Endothelial cell of umbilical vein (primary cell): ENCODE measurements at regions not wholly inside any gene's neighbourhood (a gene's known extent, or its start where the extent isn't known, plus 50 kb on each side); places are given as distances from the start of the nearest gene placed in this dataset.

Source experiments
- BruUV-seq: library from RNA; stranded (reverse); fragments of 400-500 nt; replicated peaks from 2 replicates; lab custom pipeline; 2021; lab: Mats Ljungman, UMichigan
- CTCF ChIA-PET: fragments of 300-600, 350-600 bp; sonication (Branson Sonifier 250); formaldehyde crosslinking; loops from one replicate; lab custom pipeline; 2021; ENCODE audit warnings: antibody characterized with exemption, inconsistent platforms; lab: Charles Lee
- POLR2A ChIA-PET: fragments of 300-600, 350-600 bp; sonication (Branson Sonifier 250); formaldehyde crosslinking; loops from one replicate; lab custom pipeline; 2021; ENCODE audit warnings: antibody characterized with exemption, inconsistent platforms; lab: Charles Lee
- DNase-seq: peaks from one replicate; pipeline ENCODE4 v3.0.0-alpha.2; 2011; ENCODE audit warnings: low read depth, low spot score
- FAIRE-seq: peaks from 2 replicates; lab custom pipeline; 2011; peaks lifted over from hg19 to GRCh38; lab: Jason Lieb, UNC
- H2AFZ ChIP-seq: 2 replicates; pipeline ENCODE4 v1.6.0; 2012; ENCODE audit warnings: low read depth, low read length, control low read depth, inconsistent platforms
- H3K27ac ChIP-seq: 2 replicates; pipeline ENCODE4 v1.5.1; 2011; ENCODE audit warnings: low read depth, mild to moderate bottlenecking, control low read depth, low read length, moderate library complexity; ENCODE audit not compliant: insufficient read depth
- H3K27me3 ChIP-seq, 2 experiments: 2 replicates each; pipeline versions ENCODE4 v1.6.0 to v1.6.1; 2011; ENCODE audit warnings: low read length in 2 of 2, mixed read lengths in 1 of 2; ENCODE audit not compliant: control insufficient read depth in 2 of 2, insufficient read depth in 2 of 2
- H3K36me3 ChIP-seq, 2 experiments: 2 replicates in 1 of 2; 3 replicates in 1 of 2; pipeline ENCODE4 v1.5.1; 2011; ENCODE audit warnings: low read length in 2 of 2, mild to moderate bottlenecking in 1 of 2, moderate library complexity in 1 of 2; ENCODE audit not compliant: control insufficient read depth in 2 of 2, insufficient read depth in 2 of 2; ENCODE audit errors: extremely low read depth in 1 of 2
- H3K4me1 ChIP-seq: 3 replicates; pipeline ENCODE4 v1.5.1; 2011; ENCODE audit warnings: mild to moderate bottlenecking, low read length; ENCODE audit not compliant: control insufficient read depth, insufficient read depth; ENCODE audit errors: extremely low read depth
- H3K4me2 ChIP-seq: 2 replicates; pipeline ENCODE4 v1.6.1; 2011; ENCODE audit warnings: low read length, control low read depth, mixed read lengths; ENCODE audit not compliant: insufficient read depth
- H3K4me3 ChIP-seq, 3 experiments: fragments of 200-600 bp in 1 of 3; sonication (generic), shearing (Covaris generic) in 1 of 3; replicated peaks in 1 of 3; 2 replicates each; pipeline ENCODE4 v1.5.1; 2011 to 2016; ENCODE audit warnings: control low read depth in 3 of 3, low read length in 3 of 3, mild to moderate bottlenecking in 2 of 3, inconsistent platforms in 1 of 3, low read depth in 1 of 3, moderate library complexity in 1 of 3; ENCODE audit not compliant: insufficient read depth in 1 of 3
- H3K79me2 ChIP-seq: 2 replicates; pipeline ENCODE4 v1.6.0; 2012; ENCODE audit warnings: low read length, inconsistent platforms; ENCODE audit not compliant: control insufficient read depth, insufficient read depth
- H3K9ac ChIP-seq: replicated peaks from 2 replicates; pipeline ENCODE3; 2011; ENCODE audit warnings: low read length, control low read depth; ENCODE audit not compliant: insufficient read depth; ENCODE audit errors: extremely low read depth
- H3K9me1 ChIP-seq: replicated peaks from 3 replicates; pipeline ENCODE4 v1.6.0; 2011; ENCODE audit warnings: mild to moderate bottlenecking, low read length; ENCODE audit not compliant: control insufficient read depth, insufficient read depth; ENCODE audit errors: extremely low read depth
- H3K9me3 ChIP-seq: replicated peaks from 2 replicates; pipeline ENCODE4 v1.5.1; 2012; ENCODE audit warnings: low read length, inconsistent platforms; ENCODE audit not compliant: control insufficient read depth, insufficient read depth
- H4K20me1 ChIP-seq: replicated peaks from 2 replicates; pipeline ENCODE3; 2011; ENCODE audit warnings: mild to moderate bottlenecking, low read length; ENCODE audit not compliant: control insufficient read depth, insufficient read depth; ENCODE audit errors: extremely low read depth
- CTCF ChIP-seq, 2 donors: IDR thresholded peaks; 1 replicate in 1 of 2; 2 replicates in 1 of 2; pipeline ENCODE4 v1.5.1; 2011; ENCODE audit warnings: low read length in 2 of 2, mild to moderate bottlenecking in 2 of 2, moderate library complexity in 2 of 2, control low read depth in 1 of 2, inconsistent platforms in 1 of 2, low read depth in 1 of 2; ENCODE audit not compliant: insufficient read depth in 1 of 2; ENCODE audit errors: extremely low read depth in 1 of 2
- EZH2 ChIP-seq: IDR thresholded peaks from 2 replicates; pipeline ENCODE4 v1.6.1; 2012; ENCODE audit warnings: borderline replicate concordance, low read depth, mild to moderate bottlenecking, moderate library complexity, low read length, inconsistent platforms; ENCODE audit not compliant: severe bottlenecking
- FOS ChIP-seq: IDR thresholded peaks from 2 replicates; pipeline ENCODE4 v1.6.1; 2011; ENCODE audit warnings: mild to moderate bottlenecking, low read length, moderate library complexity, borderline replicate concordance; ENCODE audit not compliant: insufficient read depth
- GATA2 ChIP-seq: IDR thresholded peaks from 2 replicates; pipeline ENCODE4 v1.7.0; 2011; ENCODE audit warnings: low read depth, mild to moderate bottlenecking, moderate library complexity, mixed read lengths, low read length; ENCODE audit not compliant: insufficient read length, insufficient read depth
- JUN ChIP-seq: IDR thresholded peaks from 2 replicates; pipeline ENCODE4 v1.6.1; 2011; ENCODE audit warnings: borderline replicate concordance, low read depth; ENCODE audit not compliant: insufficient read length, insufficient read depth
- MAX ChIP-seq: IDR thresholded peaks from 2 replicates; pipeline ENCODE4 v1.6.1; 2011; ENCODE audit not compliant: insufficient read depth, insufficient read length
- MYC ChIP-seq: IDR thresholded peaks from one replicate; pipeline ENCODE4 v1.6.1; 2011; ENCODE audit warnings: mild to moderate bottlenecking, low read depth, low read length
- POLR2A ChIP-seq: IDR thresholded peaks from 2 replicates; pipeline ENCODE4 v1.6.1; 2012; ENCODE audit warnings: low read depth, mild to moderate bottlenecking, control low read depth, low read length
- POLR2AphosphoS5 ChIP-seq: IDR thresholded peaks from 2 replicates; pipeline ENCODE4 v1.6.1; 2012; ENCODE audit warnings: low read depth, mild to moderate bottlenecking, control low read depth, low read length, moderate library complexity; ENCODE audit not compliant: insufficient read depth
- dilution Hi-C: fragments of 300-500 bp; cut with MboI; formaldehyde crosslinking; loops from one replicate; pipeline ENCODE4 v1.15.0; 2019; ENCODE audit warnings: low sequenced_read_pairs; ENCODE audit not compliant: extremely low pct_ligation_motif_present
- intact Hi-C: fragments of 100-400 bp; cut with micrococcal nuclease; formaldehyde crosslinking; loops from one replicate; pipeline ENCODE4 v1.10.0; 2022

GRCh38 chr16:52676959-52677358 is 130.0 kb upstream of the TOX3 start:
- DNase-seq: no peak

More at GRCh38 chr16:52676959-52677358, 130.0 kb upstream of the TOX3 start:
- CTCF ChIA-PET: no interaction called here
- Histone ChIP-seq H3K79me2 (no peaks in the 10 kb centered on the region), H3K4me1 (no peaks in the 10 kb centered on the region), H2AFZ (no peak overlapping the region), H4K20me1 (no peaks in the 10 kb centered on the region), H3K9ac (no peak overlapping the region), H3K4me2 (no peak overlapping the region), H3K27ac (no peak overlapping the region), H3K36me3 (no peaks in the 10 kb centered on the region), H3K27me3 (no peaks in the 10 kb centered on the region), H3K4me3 (no peak overlapping the region), H3K9me3 (peaks cover 5% of the 10 kb centered on the region), H3K9me1 (no peaks in the 10 kb centered on the region)
- POLR2A ChIA-PET: no interaction called here
- TF ChIP-seq EZH2: no peak
- no peak for TF ChIP-seq MAX
- TF ChIP-seq CTCF (IDR thresholded peaks at IDR 0.05; ENCODE audit: extremely low read depth in 1 of 2, insufficient read depth in 1 of 2, low read depth in 1 of 2, low read length in 2 of 2): no peak
- TF ChIP-seq FOS: no peak
- TF ChIP-seq JUN: no peak
- TF ChIP-seq GATA2: no peak
- no peak for TF ChIP-seq POLR2A
- no peak for TF ChIP-seq POLR2AphosphoS5
- TF ChIP-seq MYC: no peak
- no TSS peak for BruUV-seq
- intact Hi-C loops: no loop called here
- dilution Hi-C loops: no loop called here
- no peak for FAIRE-seq
